Type B pancreatic cell (in vitro differentiated cells): ENCODE measurements at regions not wholly inside any gene's neighbourhood (a gene's known extent, or its start where the extent isn't known, plus 50 kb on each side); places are given as distances from the start of the nearest gene placed in this dataset.

ENCODE experiments used
- DNase-seq: peaks from one replicate; pipeline ENCODE4 v3.0.0; 2021; ENCODE audit warnings: mixed read lengths; ENCODE audit not compliant: unreplicated experiment; ENCODE audit errors: extremely low spot score
- H3K27ac Mint-ChIP-seq: 2 replicates; pipeline ENCODE4 v1.8.0; 2021; ENCODE audit warnings: mild to moderate bottlenecking, mixed read lengths
- H3K27me3 Mint-ChIP-seq: 2 replicates; pipeline ENCODE4 v1.8.0; 2021; ENCODE audit warnings: mixed read lengths
- H3K36me3 Mint-ChIP-seq: 2 replicates; pipeline ENCODE4 v1.8.0; 2021; ENCODE audit warnings: mixed read lengths
- H3K4me1 Mint-ChIP-seq: one replicate; pipeline ENCODE4 v1.8.0; 2021; ENCODE audit warnings: mixed read lengths; ENCODE audit not compliant: unreplicated experiment
- H3K4me3 Mint-ChIP-seq: 2 replicates; pipeline ENCODE4 v1.8.0; 2021; ENCODE audit warnings: mild to moderate bottlenecking, mixed read lengths
- H3K9me3 Mint-ChIP-seq: 2 replicates; pipeline ENCODE4 v1.8.0; 2021; ENCODE audit warnings: mixed read lengths
- CTCF ChIP-seq: fragments of 200-600 bp; sonication (generic); conservative IDR thresholded peaks from 2 replicates; pipeline ENCODE4 v1.5.0; 2021; ENCODE audit warnings: antibody characterized with exemption, mild to moderate bottlenecking

DNA sequence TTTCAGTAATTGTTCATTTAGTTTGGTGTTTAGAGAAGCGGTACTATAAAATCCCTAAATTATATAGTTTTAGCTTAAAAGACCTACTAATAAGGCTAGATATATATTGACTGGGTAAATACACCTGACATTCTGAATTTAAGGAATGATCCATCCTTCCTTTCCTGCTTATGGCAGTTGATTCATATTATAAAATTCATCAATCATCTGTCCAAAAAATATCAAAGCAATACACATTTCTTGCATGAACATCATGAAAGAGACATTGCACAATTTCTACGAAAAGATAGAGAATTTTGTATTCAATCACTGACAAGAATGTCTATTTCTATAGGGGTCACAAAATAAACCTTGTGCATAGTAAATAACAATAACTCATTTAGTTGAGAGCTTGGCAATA is 514.9 kb downstream of the SLITRK6 start:
- Mint-ChIP-seq H3K4me1 (peaks cover 17% of the 10 kb centered on the region), H3K4me3 (no peak overlapping the region), H3K27me3 (no peaks in the 10 kb centered on the region), H3K27ac (no peak overlapping the region), H3K9me3 (no peaks in the 10 kb centered on the region), H3K36me3 (no peaks in the 10 kb centered on the region)
- no peak for TF ChIP-seq CTCF
- DNase-seq = no peak

DNA sequence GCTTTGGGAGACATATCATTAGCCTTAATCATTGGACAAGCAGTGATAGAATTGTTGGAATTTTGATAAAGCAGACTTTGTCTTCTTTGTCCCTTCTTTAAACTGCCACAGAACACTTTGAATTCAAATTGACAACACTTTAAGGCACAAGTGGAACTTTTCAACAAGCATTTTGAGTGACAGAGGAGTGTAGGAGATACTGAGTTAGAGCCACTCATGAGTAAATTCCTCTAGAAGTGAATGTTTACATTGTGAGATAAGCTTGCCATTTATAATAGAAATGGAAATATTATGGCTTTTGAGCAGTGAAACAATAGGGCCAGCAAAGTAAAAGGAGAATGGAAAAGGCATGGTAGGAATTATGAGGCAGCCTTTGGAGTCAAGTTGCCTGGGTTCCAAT is 515.8 kb downstream of the SLITRK6 start:
- TF ChIP-seq CTCF = no peak
- Mint-ChIP-seq H3K27me3 (no peaks in the 10 kb centered on the region), H3K4me1 (peaks cover 22% of the 10 kb centered on the region), H3K27ac (peak overlapping the region; percentile 48), H3K36me3 (no peaks in the 10 kb centered on the region), H3K9me3 (no peaks in the 10 kb centered on the region), H3K4me3 (no peak overlapping the region)
- no peak for DNase-seq

- no peak for TF ChIP-seq CTCF
- Mint-ChIP-seq H3K27ac (peak overlapping the region; percentile 48), H3K27me3 (no peaks in the 10 kb centered on the region), H3K4me3 (no peak overlapping the region), H3K4me1 (peaks cover 23% of the 10 kb centered on the region), H3K9me3 (no peaks in the 10 kb centered on the region), H3K36me3 (no peaks in the 10 kb centered on the region)
- no peak for DNase-seq
Measured at GRCh38 chr13:85282876-85283275, 516.3 kb downstream of the SLITRK6 start.

GRCh38 chr13:85278851-85279250 is 520.4 kb downstream of the SLITRK6 start:
- Mint-ChIP-seq H3K4me3 (no peak overlapping the region), H3K27ac (no peak overlapping the region), H3K4me1 (peaks cover 26% of the 10 kb centered on the region), H3K9me3 (no peaks in the 10 kb centered on the region), H3K27me3 (no peaks in the 10 kb centered on the region), H3K36me3 (no peaks in the 10 kb centered on the region)
- no peak for DNase-seq
- no peak for TF ChIP-seq CTCF

DNA sequence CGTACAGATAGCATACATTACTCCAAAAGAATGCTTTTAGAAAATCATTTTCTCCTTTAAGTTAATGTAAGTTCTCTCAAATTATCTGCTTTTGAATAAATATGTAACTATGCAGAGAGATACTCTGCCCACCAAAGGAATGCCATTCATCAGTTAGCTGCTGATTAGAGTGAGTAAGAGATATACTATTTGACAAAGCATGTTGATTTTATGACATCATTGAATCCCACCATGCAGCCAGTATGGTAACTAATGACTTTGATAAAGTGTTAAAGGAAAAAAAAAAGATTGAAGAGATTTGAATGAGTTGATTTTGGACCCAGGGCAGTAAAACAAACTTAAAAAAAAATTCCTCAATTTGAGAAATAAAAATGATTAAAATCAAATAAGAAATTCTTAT is 521.5 kb downstream of the SLITRK6 start:
- H3K27ac Mint-ChIP-seq = peak overlapping the region; percentile 4
- no peak for TF ChIP-seq CTCF
- H3K27me3 Mint-ChIP-seq = no peaks in the 10 kb centered on the region
- H3K4me3 Mint-ChIP-seq = no peak overlapping the region
- H3K4me1 Mint-ChIP-seq = peaks cover 15% of the 10 kb centered on the region
- H3K9me3 Mint-ChIP-seq = no peaks in the 10 kb centered on the region
- no peak for DNase-seq
- no peaks in the 10 kb centered on the region for H3K36me3 Mint-ChIP-seq

DNA sequence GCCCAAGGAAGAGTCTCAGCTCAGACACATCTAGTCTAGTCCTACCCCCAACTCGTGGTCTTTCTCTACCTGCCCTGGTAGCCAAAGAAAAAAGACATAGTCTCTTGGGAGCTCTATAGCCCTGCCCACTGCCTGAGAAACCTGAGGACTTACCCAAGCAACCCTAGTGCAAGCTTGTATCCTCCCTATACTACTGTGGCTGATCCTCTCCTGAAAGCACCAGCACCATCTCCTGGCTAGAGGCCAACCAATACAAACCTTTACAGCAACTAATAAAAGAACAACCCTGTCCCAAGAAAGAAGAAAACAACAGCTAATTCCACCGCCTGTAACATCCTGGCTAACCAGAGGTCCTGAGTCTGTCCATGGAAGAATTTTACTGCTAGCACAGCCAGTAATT is 532.4 kb downstream of the SLITRK6 start:
- peaks cover 6% of the 10 kb centered on the region for H3K9me3 Mint-ChIP-seq
- H3K27me3 Mint-ChIP-seq = peaks cover 3% of the 10 kb centered on the region
- no peak for DNase-seq
- H3K4me1 Mint-ChIP-seq = peaks cover 7% of the 10 kb centered on the region
- H3K27ac Mint-ChIP-seq = no peak overlapping the region
- no peak overlapping the region for H3K4me3 Mint-ChIP-seq
- H3K36me3 Mint-ChIP-seq = no peaks in the 10 kb centered on the region
- no peak for TF ChIP-seq CTCF
